ENCODE measurements at regions not wholly inside any gene's neighbourhood (a gene's known extent, or its start where the extent isn't known, plus 50 kb on each side); places are given as distances from the start of the nearest gene placed in this dataset.

- Histone ChIP-seq H3K79me2 (ENCODE audit: control insufficient read depth, insufficient read depth, low read length) (no peaks in the 10 kb centered on the region), H3K27me3 (ENCODE audit: control insufficient read depth in 2 of 2, insufficient read depth in 2 of 2, low read length in 2 of 2) (no peaks in the 10 kb centered on the region), H3K4me3 (replicated peaks in 1 of 3; ENCODE audit: insufficient read depth in 1 of 3, low read depth in 1 of 3, low read length in 3 of 3) (no peak overlapping the region), H3K4me2 (ENCODE audit: insufficient read depth, low read length) (no peak overlapping the region), H3K9me3 (replicated peaks; ENCODE audit: control insufficient read depth, insufficient read depth, low read length) (no peaks in the 10 kb centered on the region), H2AFZ (ENCODE audit: low read depth, low read length) (no peak overlapping the region), H3K9me1 (replicated peaks; ENCODE audit: control insufficient read depth, extremely low read depth, insufficient read depth, low read length) (no peaks in the 10 kb centered on the region), H3K9ac (replicated peaks; ENCODE audit: extremely low read depth, insufficient read depth, low read length) (no peak overlapping the region), H4K20me1 (replicated peaks; ENCODE audit: control insufficient read depth, extremely low read depth, insufficient read depth, low read length) (no peaks in the 10 kb centered on the region), H3K36me3 (ENCODE audit: control insufficient read depth in 2 of 2, extremely low read depth in 1 of 2, insufficient read depth in 2 of 2, low read length in 2 of 2) (no peaks in the 10 kb centered on the region), H3K27ac (ENCODE audit: insufficient read depth, low read depth, low read length) (no peak overlapping the region), H3K4me1 (ENCODE audit: control insufficient read depth, extremely low read depth, insufficient read depth, low read length) (no peaks in the 10 kb centered on the region)
- POLR2A ChIA-PET: no interaction called here
- FAIRE-seq: no peak
- intact Hi-C loops (cut with micrococcal nuclease): no loop called here
- TF ChIP-seq MYC (IDR thresholded peaks at IDR 0.05; ENCODE audit: low read depth, low read length) (no peak), GATA2 (IDR thresholded peaks at IDR 0.05; ENCODE audit: insufficient read depth, insufficient read length, low read depth, low read length) (no peak), MAX (IDR thresholded peaks at IDR 0.05; ENCODE audit: insufficient read depth, insufficient read length) (no peak), POLR2AphosphoS5 (IDR thresholded peaks at IDR 0.05; ENCODE audit: insufficient read depth, low read depth, low read length) (no peak), POLR2A (IDR thresholded peaks at IDR 0.05; ENCODE audit: low read depth, low read length) (no peak), JUN (IDR thresholded peaks at IDR 0.05; ENCODE audit: borderline replicate concordance, insufficient read depth, insufficient read length, low read depth) (no peak), CTCF (IDR thresholded peaks at IDR 0.05; ENCODE audit: extremely low read depth in 1 of 2, insufficient read depth in 1 of 2, low read depth in 1 of 2, low read length in 2 of 2) (no peak), FOS (IDR thresholded peaks at IDR 0.05; ENCODE audit: borderline replicate concordance, insufficient read depth, low read length) (no peak), EZH2 (IDR thresholded peaks at IDR 0.05; ENCODE audit: borderline replicate concordance, low read depth, low read length, severe bottlenecking) (no peak)
- no TSS peak for BruUV-seq (replicated peaks)
- CTCF ChIA-PET: interaction anchor here (1.9 kb wide), 1 partner anchor 1318 kb away, joined by 4 read pairs; no protein-coding TSS in a partner anchor
- dilution Hi-C loops (cut with MboI; ENCODE audit: extremely low pct_ligation_motif_present, low sequenced_read_pairs): no loop called here
- no peak for DNase-seq (ENCODE audit: low read depth, low spot score)
Measured at GRCh38 chr2:156695595-156695994, 259.4 kb downstream of the GPD2 start.

Measured in endothelial cell of umbilical vein (primary cell).